GM23338 (cell line): ENCODE measurements at regions not wholly inside any gene's neighbourhood (a gene's known extent, or its start where the extent isn't known, plus 50 kb on each side); places are given as distances from the start of the nearest gene placed in this dataset.

ENCODE experiments used
- ATAC-seq: fragments of 200-7000 bp; cut with Tn5 transposase; 3 replicates; pipeline ENCODE4 v1.9.1; 2020
- DNase-seq: peaks from one replicate; pipeline ENCODE4 v3.0.0-alpha.2; 2015; ENCODE audit warnings: low spot score
- H2AFZ ChIP-seq: fragments of 200-600 bp; sonication (generic); 2 replicates; pipeline ENCODE4 v1.8.0; 2016; ENCODE audit warnings: antibody characterized with exemption, mild to moderate bottlenecking, moderate library complexity
- H3F3A ChIP-seq: fragments of 200-600 bp; sonication (generic); replicated peaks from 2 replicates; pipeline ENCODE4 v1.8.0; 2017; ENCODE audit warnings: antibody characterized with exemption, mixed run types, low read depth
- H3K27ac ChIP-seq: fragments of 200-600 bp; sonication (generic); 2 replicates; pipeline ENCODE4 v1.6.1; 2016; ENCODE audit warnings: low read depth
- H3K27me3 ChIP-seq: fragments of 200-600 bp; sonication (generic); 2 replicates; pipeline ENCODE4 v1.8.0; 2016; ENCODE audit warnings: mild to moderate bottlenecking, mixed run types, moderate library complexity; ENCODE audit not compliant: insufficient read depth
- H3K36me3 ChIP-seq: fragments of 200-600 bp; sonication (generic); 2 replicates; pipeline ENCODE4 v1.8.0; 2016; ENCODE audit warnings: mild to moderate bottlenecking; ENCODE audit not compliant: insufficient read depth
- H3K4me1 ChIP-seq: fragments of 200-600 bp; sonication (generic); 2 replicates; pipeline ENCODE4 v1.8.0; 2016; ENCODE audit warnings: mild to moderate bottlenecking, moderate library complexity; ENCODE audit not compliant: insufficient read depth
- H3K4me2 ChIP-seq: fragments of 200-600 bp; sonication (generic); 2 replicates; pipeline ENCODE4 v1.7.1; 2017; ENCODE audit warnings: mixed run types
- H3K4me3 ChIP-seq: fragments of 200-600 bp; sonication (generic); 2 replicates; pipeline ENCODE4 v1.6.1; 2016; ENCODE audit warnings: mixed run types
- H3K79me2 ChIP-seq: fragments of 200-600 bp; sonication (generic); replicated peaks from 2 replicates; pipeline ENCODE4 v1.8.0; 2017; ENCODE audit warnings: mild to moderate bottlenecking; ENCODE audit not compliant: insufficient read depth
- H3K9me2 ChIP-seq: fragments of 200-600 bp; sonication (generic); 2 replicates; pipeline ENCODE4 v1.8.0; 2017; ENCODE audit not compliant: insufficient read depth
- H4K20me1 ChIP-seq: fragments of 200-600 bp; sonication (generic); replicated peaks from 2 replicates; pipeline ENCODE4 v1.8.0; 2017; ENCODE audit warnings: mild to moderate bottlenecking; ENCODE audit not compliant: insufficient read depth
- H3K27ac Mint-ChIP-seq: 2 replicates; pipeline ENCODE4 v1.8.0; 2020; ENCODE audit warnings: inconsistent platforms, mild to moderate bottlenecking, moderate library complexity, mixed read lengths
- H3K27me3 Mint-ChIP-seq: 3 replicates; pipeline ENCODE4 v1.8.0; 2022; ENCODE audit warnings: low read depth, mild to moderate bottlenecking, moderate library complexity, mixed read lengths, inconsistent platforms; ENCODE audit not compliant: insufficient read depth, poor library complexity
- H3K36me3 Mint-ChIP-seq: 3 replicates; pipeline ENCODE4 v1.8.0; 2021; ENCODE audit warnings: low read depth, mild to moderate bottlenecking, inconsistent platforms, moderate library complexity, mixed read lengths
- H3K4me1 Mint-ChIP-seq: 3 replicates; pipeline ENCODE4 v1.8.0; 2020; ENCODE audit warnings: mild to moderate bottlenecking, inconsistent platforms, mixed read lengths
- H3K4me3 Mint-ChIP-seq: 3 replicates; pipeline ENCODE4 v1.8.0; 2021; ENCODE audit warnings: moderate library complexity, mild to moderate bottlenecking, inconsistent platforms, mixed read lengths
- H3K9me3 Mint-ChIP-seq: 3 replicates; pipeline ENCODE4 v1.8.0; 2020; ENCODE audit warnings: moderate library complexity, mild to moderate bottlenecking, inconsistent platforms, mixed read lengths
- CREB1 ChIP-seq: fragments of 250-450 bp; sonication (Bioruptor Pico); IDR thresholded peaks from 2 replicates; pipeline ENCODE4 v1.5.0; 2020; ENCODE audit warnings: low read depth, mild to moderate bottlenecking, moderate library complexity
- ETS1 ChIP-seq: IDR thresholded peaks from 2 replicates; pipeline ENCODE4 v1.6.1; 2016; ENCODE audit warnings: antibody characterized with exemption
- EZH2 ChIP-seq: fragments of 200-600 bp; sonication (generic); IDR thresholded peaks from one replicate; pipeline ENCODE4 v1.8.0; 2017; ENCODE audit warnings: antibody characterized with exemption, mild to moderate bottlenecking, low read depth; ENCODE audit not compliant: unreplicated experiment
- JUNB ChIP-seq: IDR thresholded peaks from one replicate; pipeline ENCODE4 v1.6.1; 2016; ENCODE audit warnings: antibody characterized with exemption; ENCODE audit not compliant: unreplicated experiment
- POLR2AphosphoS5 ChIP-seq: IDR thresholded peaks from 2 replicates; pipeline ENCODE4 v1.6.1; 2016; ENCODE audit warnings: antibody characterized with exemption, low read depth
- REST ChIP-seq: IDR thresholded peaks from one replicate; pipeline ENCODE4 v1.6.1; 2018; ENCODE audit warnings: antibody characterized with exemption; ENCODE audit not compliant: unreplicated experiment
- ZNF114 ChIP-seq: fragments of 250-450 bp; sonication (Bioruptor Pico); IDR thresholded peaks from 2 replicates; pipeline ENCODE4 v1.5.0; 2020; ENCODE audit warnings: mild to moderate bottlenecking, moderate library complexity
- ZNF331 ChIP-seq: fragments of 250-450 bp; sonication (Bioruptor Pico); IDR thresholded peaks from 2 replicates; pipeline ENCODE4 v1.5.0; 2020; ENCODE audit warnings: low read depth, mild to moderate bottlenecking, moderate library complexity
- ZNF462 ChIP-seq: fragments of 250-450 bp; sonication (Bioruptor Pico); IDR thresholded peaks from 2 replicates; pipeline ENCODE4 v1.5.0; 2020; ENCODE audit warnings: mild to moderate bottlenecking, moderate library complexity

- no peak for TF ChIP-seq REST
- TF ChIP-seq ETS1 = no peak
Observed at GRCh38 chr4:36917413-36917812, 327.1 kb upstream of the NWD2 start (continued).

GRCh38 chr4:36919721-36920120 is 324.8 kb upstream of the NWD2 start:
- Histone ChIP-seq H3K27ac (no peak overlapping the region), H3K9me2 (peaks cover 8% of the 10 kb centered on the region; the same call in 1 of the 2 replicates), H3K4me3 (no peak overlapping the region), H4K20me1 (no peaks in the 10 kb centered on the region), H3K27me3 (no peaks in the 10 kb centered on the region), H3K36me3 (no peaks in the 10 kb centered on the region), H3K4me2 (no peak overlapping the region), H3F3A (no peaks in the 10 kb centered on the region), H3K79me2 (no peaks in the 10 kb centered on the region), H2AFZ (no peak overlapping the region), H3K4me1 (peaks cover 6% of the 10 kb centered on the region; the same call in 1 of the 2 replicates)
- no peaks in the 10 kb centered on the region for H3K9me3 Mint-ChIP-seq
- H3K4me1 Mint-ChIP-seq = peaks cover 9% of the 10 kb centered on the region
- DNase-seq (no peak), ATAC-seq (no peak)
- H3K4me3 Mint-ChIP-seq = no peak overlapping the region
- no peak overlapping the region for H3K27ac Mint-ChIP-seq
- H3K27me3 Mint-ChIP-seq = no peaks in the 10 kb centered on the region
- no peaks in the 10 kb centered on the region for H3K36me3 Mint-ChIP-seq
- TF ChIP-seq CREB1 = no peak
- no peak for TF ChIP-seq ETS1
- TF ChIP-seq POLR2AphosphoS5 = no peak
- no peak for TF ChIP-seq JUNB
- TF ChIP-seq EZH2 = no peak
- TF ChIP-seq ZNF331 (CRISPR knock-in tag) = no peak
- TF ChIP-seq REST = no peak
- TF ChIP-seq ZNF114 (CRISPR knock-in tag) = no peak
- TF ChIP-seq ZNF462 (CRISPR knock-in tag) = no peak
